ENCODE measurements at regions not wholly inside any gene's neighbourhood (a gene's known extent, or its start where the extent isn't known, plus 50 kb on each side); places are given as distances from the start of the nearest gene placed in this dataset.

GRCh38 chr2:18441583-18441982 lies 118.9 kb downstream of the RDH14 start:
- peaks cover 41% of the 10 kb centered on the region for H3F3A ChIP-seq (ENCODE audit: insufficient read depth)

GRCh38 chr2:18440777-18441176 lies 119.7 kb downstream of the RDH14 start:
- Histone ChIP-seq H3F3A (ENCODE audit: insufficient read depth) (peaks cover 41% of the 10 kb centered on the region), H3K4me2 (ENCODE audit: unreplicated experiment) (peak overlapping the region; percentile 67), H2AFZ (no peak overlapping the region), H3K36me3 (ENCODE audit: low read depth) (no peaks in the 10 kb centered on the region), H3K79me2 (ENCODE audit: insufficient read depth) (no peaks in the 10 kb centered on the region), H3K4me3 (no peak overlapping the region), H3K4me1 (ENCODE audit: insufficient read depth) (peaks cover 45% of the 10 kb centered on the region), H3K27ac (no peak overlapping the region; the same call in 1 of the 2 replicates), H3K9me3 (ENCODE audit: low read depth) (no peaks in the 10 kb centered on the region), H3K27me3 (replicated peaks; ENCODE audit: insufficient read depth) (no peaks in the 10 kb centered on the region), H4K20me1 (ENCODE audit: insufficient read depth) (no peaks in the 10 kb centered on the region), H3K9me2 (ENCODE audit: insufficient read depth) (no peaks in the 10 kb centered on the region), H3K9ac (no peak overlapping the region)
- 65 to 67% methylated on average over 4 of the region's 4 CpGs for WGBS, 2 experiments (ENCODE audit: low coverage in 1 of 2, low lambda C conversion rate in 2 of 2, missing lambda C conversion rate in 2 of 2)
- DNase-seq, result no peak
- in situ Hi-C loops (cut with MboI), result loop anchor here (25.0 kb wide), 1 partner anchor 297 kb away; no protein-coding TSS in a partner anchor
- TF ChIP-seq EZH2 (IDR thresholded peaks at IDR 0.05; ENCODE audit: insufficient read depth, poor library complexity, severe bottlenecking) (no peak), EZH2phosphoT487 (IDR thresholded peaks at IDR 0.05; ENCODE audit: insufficient read depth, low read depth) (no peak)

More at GRCh38 chr2:18441583-18441982, 118.9 kb downstream of the RDH14 start:
- WGBS, 2 experiments (ENCODE audit: low coverage in 1 of 2, low lambda C conversion rate in 2 of 2, missing lambda C conversion rate in 2 of 2), result 78% methylated on average over 3 of the region's 3 CpGs
- Histone ChIP-seq H3K9ac (no peak overlapping the region), H3K27me3 (replicated peaks; ENCODE audit: insufficient read depth) (no peaks in the 10 kb centered on the region), H2AFZ (no peak overlapping the region), H3K4me1 (ENCODE audit: insufficient read depth) (peaks cover 45% of the 10 kb centered on the region), H3K4me3 (no peak overlapping the region), H3K9me3 (ENCODE audit: low read depth) (no peaks in the 10 kb centered on the region), H3K36me3 (ENCODE audit: low read depth) (no peaks in the 10 kb centered on the region), H3K79me2 (ENCODE audit: insufficient read depth) (no peaks in the 10 kb centered on the region), H3K4me2 (ENCODE audit: unreplicated experiment) (no peak overlapping the region), H3K27ac (no peak overlapping the region), H4K20me1 (ENCODE audit: insufficient read depth) (no peaks in the 10 kb centered on the region), H3K9me2 (ENCODE audit: insufficient read depth) (no peaks in the 10 kb centered on the region)
- TF ChIP-seq EZH2phosphoT487 (IDR thresholded peaks at IDR 0.05; ENCODE audit: insufficient read depth, low read depth) (no peak), EZH2 (IDR thresholded peaks at IDR 0.05; ENCODE audit: insufficient read depth, poor library complexity, severe bottlenecking) (no peak)
- DNase-seq, result no peak
- in situ Hi-C loops (cut with MboI), result loop anchor here (25.0 kb wide), 1 partner anchor 296 kb away; no protein-coding TSS in a partner anchor

- Histone ChIP-seq H3K9me2 (ENCODE audit: insufficient read depth) (no peaks in the 10 kb centered on the region), H4K20me1 (ENCODE audit: insufficient read depth) (no peaks in the 10 kb centered on the region), H3K4me3 (no peak overlapping the region), H3K4me1 (ENCODE audit: insufficient read depth) (peaks cover 43% of the 10 kb centered on the region), H3K9ac (no peak overlapping the region), H3K9me3 (ENCODE audit: low read depth) (no peaks in the 10 kb centered on the region), H3F3A (ENCODE audit: insufficient read depth) (peaks cover 38% of the 10 kb centered on the region), H3K27me3 (replicated peaks; ENCODE audit: insufficient read depth) (no peaks in the 10 kb centered on the region), H3K36me3 (ENCODE audit: low read depth) (no peaks in the 10 kb centered on the region), H3K79me2 (ENCODE audit: insufficient read depth) (no peaks in the 10 kb centered on the region), H3K4me2 (ENCODE audit: unreplicated experiment) (peak overlapping the region; percentile 67), H3K27ac (peak overlapping the region; percentile 45), H2AFZ (no peak overlapping the region)
- DNase-seq, result peak; percentile 83
- in situ Hi-C loops (cut with MboI), result loop anchor here (25.0 kb wide), 1 partner anchor 297 kb away; no protein-coding TSS in a partner anchor
- WGBS, 2 experiments (ENCODE audit: low coverage in 1 of 2, low lambda C conversion rate in 2 of 2, missing lambda C conversion rate in 2 of 2), result 32 to 38% methylated on average over 6 of the region's 6 CpGs
- TF ChIP-seq EZH2phosphoT487 (IDR thresholded peaks at IDR 0.05; ENCODE audit: insufficient read depth, low read depth) (0 out of 2 replicates have a peak, but pooled peaks have one; percentile 44), EZH2 (IDR thresholded peaks at IDR 0.05; ENCODE audit: insufficient read depth, poor library complexity, severe bottlenecking) (no peak)
Observed at GRCh38 chr2:18440141-18440661, 120.3 kb downstream of the RDH14 start.

GRCh38 chr2:18439716-18440115 lies 120.7 kb downstream of the RDH14 start:
- no peak overlapping the region for H2AFZ ChIP-seq

More at GRCh38 chr2:18439716-18440115, 120.7 kb downstream of the RDH14 start:
- TF ChIP-seq EZH2phosphoT487 (IDR thresholded peaks at IDR 0.05; ENCODE audit: insufficient read depth, low read depth) (no peak), EZH2 (IDR thresholded peaks at IDR 0.05; ENCODE audit: insufficient read depth, poor library complexity, severe bottlenecking) (no peak)
- no peaks in the 10 kb centered on the region for H3K9me2 ChIP-seq (ENCODE audit: insufficient read depth)
- no peak overlapping the region for H3K9ac ChIP-seq
- H3K4me3 ChIP-seq, result no peak overlapping the region
- H4K20me1 ChIP-seq (ENCODE audit: insufficient read depth), result no peaks in the 10 kb centered on the region
- no peaks in the 10 kb centered on the region for H3K79me2 ChIP-seq (ENCODE audit: insufficient read depth)
- H3K4me2 ChIP-seq (ENCODE audit: unreplicated experiment), result peak overlapping the region; percentile 67
- H3K36me3 ChIP-seq (ENCODE audit: low read depth), result no peaks in the 10 kb centered on the region
- H3K9me3 ChIP-seq (ENCODE audit: low read depth), result no peaks in the 10 kb centered on the region
- H3K27ac ChIP-seq, result peak overlapping the region; percentile 45
- no peak for DNase-seq
- H3F3A ChIP-seq (ENCODE audit: insufficient read depth), result peaks cover 38% of the 10 kb centered on the region
- 61 to 63% methylated on average over 3 of the region's 3 CpGs for WGBS, 2 experiments (ENCODE audit: low coverage in 1 of 2, low lambda C conversion rate in 2 of 2, missing lambda C conversion rate in 2 of 2)
- H3K4me1 ChIP-seq (ENCODE audit: insufficient read depth), result peaks cover 39% of the 10 kb centered on the region
- H3K27me3 ChIP-seq (replicated peaks; ENCODE audit: insufficient read depth), result no peaks in the 10 kb centered on the region
- in situ Hi-C loops (cut with MboI), result loop anchor here (10.0 to 25.0 kb wide), 2 partner anchors 298 to 915 kb away; partner anchors contain the start of gene OSR1

Measured in GM23248 (cell line).